HG02981 (cell line): ENCODE measurements at regions not wholly inside any gene's neighbourhood (a gene's known extent, or its start where the extent isn't known, plus 50 kb on each side); places are given as distances from the start of the nearest gene placed in this dataset.
"Not testable (repeated sequence)": the region's sequence is repeated elsewhere in the genome, so short reads cannot be mapped to it uniquely, and the experiment has no call there.

Experiments
- ATAC-seq: cut with Tn5 transposase; IDR thresholded peaks from one replicate; pipeline ENCODE4 v1.9.1; 2021; ENCODE audit warnings: mild to moderate bottlenecking, moderate library complexity; ENCODE audit not compliant: unreplicated experiment

DNA sequence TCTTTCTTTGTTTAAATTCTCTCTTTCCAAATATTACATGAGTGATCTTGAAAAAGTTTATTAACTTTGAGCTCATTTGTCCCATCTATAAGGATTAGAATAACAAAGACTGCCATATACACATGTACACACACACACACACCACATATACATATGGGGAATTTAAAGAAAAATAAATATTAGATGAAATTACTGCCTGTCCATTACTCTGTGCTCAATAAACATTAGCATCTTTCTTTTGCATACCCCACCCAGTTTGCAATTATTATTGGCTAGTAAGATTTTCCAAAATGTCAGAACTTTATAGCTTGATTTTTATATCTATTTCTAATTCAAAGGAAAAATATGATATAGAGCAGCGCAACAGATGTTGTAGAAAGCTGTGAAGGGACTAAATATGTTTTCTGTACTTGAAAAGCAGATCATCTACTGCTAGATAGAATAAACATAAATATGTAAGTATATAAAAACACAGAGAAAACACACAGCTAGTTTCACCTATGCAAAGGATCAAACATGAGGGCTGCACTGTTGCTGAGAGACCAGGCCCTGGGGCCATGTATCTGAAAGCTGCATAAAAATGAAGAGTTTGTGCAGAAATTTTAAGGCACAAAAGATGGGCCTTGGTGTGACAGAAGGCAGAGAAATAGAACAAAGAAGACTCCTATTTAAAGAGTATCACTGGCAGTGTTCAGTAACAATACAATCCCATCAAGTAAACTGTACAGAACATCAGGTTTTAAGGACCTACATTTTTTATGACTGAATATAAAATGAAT, 114.2 kb upstream of the NECTIN3 start:
- ATAC-seq = no peak

GRCh38 chr3:110958313-110959147, 113.1 kb upstream of the NECTIN3 start:
- ATAC-seq = no peak

DNA sequence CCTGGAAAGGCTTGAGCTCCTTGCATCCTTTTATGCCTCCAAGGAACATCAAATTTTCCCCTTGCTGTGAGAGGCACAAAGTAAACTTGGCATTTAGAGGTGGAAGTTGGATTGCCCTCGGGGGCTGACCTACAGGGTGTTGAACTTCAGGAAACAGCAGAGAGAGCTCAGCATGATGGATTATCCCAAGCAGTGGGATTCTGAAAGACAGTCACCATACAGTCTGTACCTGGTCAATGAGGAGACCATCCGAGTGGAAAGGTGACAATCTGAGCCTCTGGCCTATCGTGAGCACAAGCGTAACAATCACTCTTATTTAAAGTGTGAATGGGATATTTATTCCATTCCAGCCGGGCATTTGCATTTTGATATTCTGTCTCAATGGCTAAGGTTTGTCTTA, 105.6 kb upstream of the NECTIN3 start:
- ATAC-seq = no peak

- no peak for ATAC-seq
Observed at GRCh38 chr3:110966966-110967663, 104.5 kb upstream of the NECTIN3 start.

- no peak for ATAC-seq
Observed at GRCh38 chr3:110968076-110968475, 103.5 kb upstream of the NECTIN3 start.

GRCh38 chr3:110969229-110970211, 102.1 kb upstream of the NECTIN3 start:
- ATAC-seq = no peak

GRCh38 chr3:110971010-110971601, 100.5 kb upstream of the NECTIN3 start:
- ATAC-seq = no peak

- ATAC-seq = no peak
Observed at GRCh38 chr3:110973263-110973895, 98.2 kb upstream of the NECTIN3 start.

GRCh38 chr3:110974902-110975301, 96.7 kb upstream of the NECTIN3 start:
- ATAC-seq = no peak

GRCh38 chr3:110984456-110985250, 87.0 kb upstream of the NECTIN3 start:
- no peak for ATAC-seq

- no peak for ATAC-seq
Observed at GRCh38 chr3:110989446-110989845, 82.2 kb upstream of the NECTIN3 start.

- no peak for ATAC-seq
Observed at GRCh38 chr3:110995461-110996231, 76.0 kb upstream of the NECTIN3 start.

DNA sequence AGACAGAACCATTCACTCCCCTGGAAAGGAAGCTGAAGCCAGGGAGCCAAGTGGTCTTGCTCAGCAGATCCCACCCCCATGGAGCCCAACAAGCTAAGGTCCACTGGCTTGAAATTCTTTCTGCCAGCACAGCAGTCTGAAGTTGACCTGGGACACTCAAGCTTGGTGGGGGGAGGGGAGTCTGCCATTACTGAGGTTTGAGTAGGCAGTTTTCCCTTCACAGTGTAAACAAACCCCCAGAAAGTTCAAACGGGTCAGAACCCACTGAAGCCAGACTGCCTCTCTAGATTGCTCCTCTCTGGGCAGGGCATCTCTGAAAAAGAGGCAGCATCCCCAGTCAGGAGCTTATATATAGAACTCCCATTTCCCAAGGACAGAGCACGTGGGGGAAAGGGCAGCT, 72.8 kb upstream of the NECTIN3 start:
- not testable (repeated sequence) for ATAC-seq

- not testable (repeated sequence) for ATAC-seq
Observed at GRCh38 chr3:111006485-111006884, 65.1 kb upstream of the NECTIN3 start.

DNA sequence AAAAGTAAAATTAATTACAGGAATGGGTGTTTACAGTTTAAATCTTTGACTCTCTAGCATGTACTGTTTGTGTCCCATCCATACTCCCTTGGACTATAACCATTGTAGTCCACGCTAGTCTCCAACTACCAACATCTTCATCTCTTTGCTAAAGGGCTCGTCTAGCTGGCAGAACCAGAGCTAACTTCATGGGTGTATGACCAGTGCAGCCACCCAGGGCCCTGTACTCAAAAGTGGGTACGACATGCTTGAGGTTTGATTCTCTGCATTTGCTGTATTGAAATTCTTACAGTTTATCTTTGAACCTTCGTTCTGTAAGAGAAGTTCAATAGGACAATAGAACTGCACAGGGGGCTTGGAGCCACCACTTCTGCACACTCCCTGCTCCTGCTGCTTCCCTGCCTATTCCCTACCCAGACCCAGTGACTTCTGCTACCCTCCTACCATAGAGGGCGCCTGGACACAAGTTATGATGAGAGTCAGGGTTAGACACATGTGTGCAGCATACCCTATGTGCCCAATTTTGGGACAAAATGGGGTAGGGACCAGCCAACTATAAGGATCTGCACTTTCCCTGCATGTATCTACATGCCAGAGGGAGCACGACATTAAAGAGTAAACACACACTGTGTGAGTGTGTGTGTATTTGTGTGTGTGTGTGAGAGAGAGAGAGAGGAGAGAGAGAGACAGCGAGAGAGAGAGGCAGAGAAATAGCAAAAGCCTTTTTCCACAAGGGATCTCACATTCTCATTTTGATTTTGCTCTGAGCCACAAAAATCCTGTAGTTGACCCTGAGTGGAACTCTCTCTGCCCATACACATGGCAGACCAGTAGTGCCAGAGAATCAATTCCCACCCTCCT, 59.0 kb upstream of the NECTIN3 start:
- no peak for ATAC-seq
